ENCODE measurements at regions not wholly inside any gene's neighbourhood (a gene's known extent, or its start where the extent isn't known, plus 50 kb on each side); places are given as distances from the start of the nearest gene placed in this dataset.

DNA sequence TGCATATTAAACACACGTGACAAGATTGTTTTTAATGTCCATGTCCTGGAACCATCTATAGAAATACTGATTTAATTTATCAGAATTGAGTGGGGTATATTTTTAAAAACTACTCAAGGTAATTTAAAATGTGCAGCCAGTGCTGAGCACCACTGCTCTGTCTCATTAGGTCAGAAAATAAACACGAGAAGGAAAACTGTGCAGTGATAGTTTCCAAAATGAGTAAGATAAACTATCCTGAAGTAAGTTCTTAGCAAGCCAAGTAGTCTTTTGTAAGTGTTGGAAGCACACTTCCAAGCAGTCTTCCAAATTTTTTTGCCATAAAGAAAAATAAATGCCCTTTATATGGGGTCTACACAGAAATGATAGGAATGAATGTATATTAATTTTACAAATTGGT lies 93.8 kb upstream of the DNAJC10 start:
- Histone ChIP-seq H3K27ac (no peak overlapping the region), H3K9me3 (no peaks in the 10 kb centered on the region), H3K36me3 (no peaks in the 10 kb centered on the region), H3K4me3 (no peak overlapping the region), H3K4me1 (replicated peaks) (no peaks in the 10 kb centered on the region), H3K27me3 (replicated peaks; ENCODE audit: insufficient read depth) (no peaks in the 10 kb centered on the region)
- TF ChIP-seq, protein P1, sequence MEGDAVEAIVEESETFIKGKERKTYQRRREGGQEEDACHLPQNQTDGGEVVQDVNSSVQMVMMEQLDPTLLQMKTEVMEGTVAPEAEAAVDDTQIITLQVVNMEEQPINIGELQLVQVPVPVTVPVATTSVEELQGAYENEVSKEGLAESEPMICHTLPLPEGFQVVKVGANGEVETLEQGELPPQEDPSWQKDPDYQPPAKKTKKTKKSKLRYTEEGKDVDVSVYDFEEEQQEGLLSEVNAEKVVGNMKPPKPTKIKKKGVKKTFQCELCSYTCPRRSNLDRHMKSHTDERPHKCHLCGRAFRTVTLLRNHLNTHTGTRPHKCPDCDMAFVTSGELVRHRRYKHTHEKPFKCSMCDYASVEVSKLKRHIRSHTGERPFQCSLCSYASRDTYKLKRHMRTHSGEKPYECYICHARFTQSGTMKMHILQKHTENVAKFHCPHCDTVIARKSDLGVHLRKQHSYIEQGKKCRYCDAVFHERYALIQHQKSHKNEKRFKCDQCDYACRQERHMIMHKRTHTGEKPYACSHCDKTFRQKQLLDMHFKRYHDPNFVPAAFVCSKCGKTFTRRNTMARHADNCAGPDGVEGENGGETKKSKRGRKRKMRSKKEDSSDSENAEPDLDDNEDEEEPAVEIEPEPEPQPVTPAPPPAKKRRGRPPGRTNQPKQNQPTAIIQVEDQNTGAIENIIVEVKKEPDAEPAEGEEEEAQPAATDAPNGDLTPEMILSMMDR (IDR thresholded peaks at IDR 0.05): no peak
- no peak for TF ChIP-seq POLR2A (IDR thresholded peaks at IDR 0.05)
- TF ChIP-seq POLR2AphosphoS5 (IDR thresholded peaks at IDR 0.05): no peak
- 64% methylated on average over 2 of the region's 2 CpGs for WGBS
- DNase-seq (ENCODE audit: low spot score): no peak
- intact Hi-C loops (cut with DNase I): no loop called here

GRCh38 chr2:182625814-182626213 lies 90.2 kb upstream of the DNAJC10 start:
- 47% methylated on average over 1 of the region's 1 CpG for WGBS
- intact Hi-C loops (cut with DNase I): no loop called here
- DNase-seq (ENCODE audit: low spot score): no peak

DNA sequence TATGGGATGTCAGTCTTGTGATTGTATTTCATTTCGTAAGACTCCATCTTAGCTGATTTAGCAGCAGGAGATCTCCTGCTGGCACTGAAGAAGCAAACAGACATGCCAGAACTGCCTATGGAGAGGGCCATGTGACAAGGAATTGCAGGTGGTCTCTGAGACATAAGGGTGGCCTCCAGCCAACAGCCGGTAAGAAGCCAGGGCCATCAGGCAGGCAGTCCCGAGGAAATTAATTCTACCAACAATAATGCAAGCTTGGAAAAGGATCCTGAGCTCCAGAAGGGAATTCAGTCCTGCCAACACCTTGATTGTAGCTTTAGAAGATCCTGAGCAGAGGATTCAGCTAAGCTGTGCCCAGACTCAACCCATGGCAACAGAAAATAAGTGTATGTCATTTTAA lies 87.1 kb upstream of the DNAJC10 start:
- intact Hi-C loops (cut with DNase I): no loop called here
- Histone ChIP-seq H3K27ac (no peak overlapping the region), H3K9me3 (no peaks in the 10 kb centered on the region), H3K4me3 (no peak overlapping the region), H3K36me3 (no peaks in the 10 kb centered on the region), H3K27me3 (replicated peaks; ENCODE audit: insufficient read depth) (no peaks in the 10 kb centered on the region), H3K4me1 (replicated peaks) (no peaks in the 10 kb centered on the region)
- no peak for DNase-seq (ENCODE audit: low spot score)
- TF ChIP-seq, protein P1 (IDR thresholded peaks at IDR 0.05): no peak
- TF ChIP-seq POLR2AphosphoS5 (IDR thresholded peaks at IDR 0.05): no peak
- no peak for TF ChIP-seq POLR2A (IDR thresholded peaks at IDR 0.05)
- 63% methylated on average over 3 of the region's 3 CpGs for WGBS

More at GRCh38 chr2:182625814-182626213, 90.2 kb upstream of the DNAJC10 start:
- H3K27me3 ChIP-seq (replicated peaks; ENCODE audit: insufficient read depth): no peaks in the 10 kb centered on the region
- H3K4me1 ChIP-seq (replicated peaks): no peaks in the 10 kb centered on the region
- H3K9me3 ChIP-seq: no peaks in the 10 kb centered on the region
- no peak overlapping the region for H3K27ac ChIP-seq
- no peak overlapping the region for H3K4me3 ChIP-seq
- no peak for TF ChIP-seq POLR2AphosphoS5 (IDR thresholded peaks at IDR 0.05)
- TF ChIP-seq POLR2A (IDR thresholded peaks at IDR 0.05): no peak
- TF ChIP-seq, protein P1 (IDR thresholded peaks at IDR 0.05): no peak
- H3K36me3 ChIP-seq: no peaks in the 10 kb centered on the region

DNA sequence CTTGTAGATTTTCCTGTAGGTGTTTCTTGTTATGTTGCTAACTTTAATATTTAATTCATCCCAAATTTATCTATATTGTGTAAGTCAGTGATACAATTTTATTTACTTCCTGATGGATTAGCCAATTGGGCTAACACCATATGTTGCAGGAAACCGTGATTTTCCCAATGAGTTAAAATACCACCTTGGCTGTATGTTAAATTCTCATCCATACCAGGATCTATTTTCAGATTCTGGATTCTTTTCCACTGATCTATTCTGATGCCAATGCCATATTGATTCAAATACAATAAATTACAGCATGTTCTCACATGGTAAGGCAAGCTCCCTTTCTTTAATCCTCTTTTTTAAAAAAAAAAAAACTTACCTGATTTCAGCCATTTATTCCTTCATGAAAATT lies 85.8 kb upstream of the DNAJC10 start:
- Histone ChIP-seq H3K36me3 (no peaks in the 10 kb centered on the region), H3K4me3 (no peak overlapping the region), H3K27ac (no peak overlapping the region), H3K9me3 (no peaks in the 10 kb centered on the region), H3K4me1 (replicated peaks) (no peaks in the 10 kb centered on the region), H3K27me3 (replicated peaks; ENCODE audit: insufficient read depth) (no peaks in the 10 kb centered on the region)
- TF ChIP-seq POLR2AphosphoS5 (IDR thresholded peaks at IDR 0.05): no peak
- TF ChIP-seq, protein P1 (IDR thresholded peaks at IDR 0.05): no peak
- no peak for TF ChIP-seq POLR2A (IDR thresholded peaks at IDR 0.05)
- WGBS: 90% methylated on average over 1 of the region's 1 CpG
- DNase-seq (ENCODE audit: low spot score): no peak
- intact Hi-C loops (cut with DNase I): no loop called here

- no peak overlapping the region for H3K4me3 ChIP-seq
- H3K36me3 ChIP-seq: no peaks in the 10 kb centered on the region
- H3K27ac ChIP-seq: no peak overlapping the region
- DNase-seq (ENCODE audit: low spot score): no peak
- TF ChIP-seq POLR2AphosphoS5 (IDR thresholded peaks at IDR 0.05): no peak
- TF ChIP-seq, protein P1 (IDR thresholded peaks at IDR 0.05): no peak
- TF ChIP-seq POLR2A (IDR thresholded peaks at IDR 0.05): no peak
- no peaks in the 10 kb centered on the region for H3K9me3 ChIP-seq
- H3K4me1 ChIP-seq (replicated peaks): no peaks in the 10 kb centered on the region
- intact Hi-C loops (cut with DNase I): no loop called here
- WGBS: 85% methylated on average over 3 of the region's 3 CpGs
- H3K27me3 ChIP-seq (replicated peaks; ENCODE audit: insufficient read depth): no peaks in the 10 kb centered on the region
Observed at GRCh38 chr2:182631299-182631698, 84.8 kb upstream of the DNAJC10 start.
